AG10803 (cell line): ENCODE measurements at regions not wholly inside any gene's neighbourhood (a gene's known extent, or its start where the extent isn't known, plus 50 kb on each side); places are given as distances from the start of the nearest gene placed in this dataset.

Source experiments
- DNase-seq: peaks from one replicate; pipeline ENCODE4 v3.0.0; 2010; ENCODE audit warnings: low read depth
- H3K4me3 ChIP-seq: 2 replicates; pipeline ENCODE4 v1.5.1; 2011; ENCODE audit warnings: mild to moderate bottlenecking, low read length, control low read depth
- CTCF ChIP-seq: conservative IDR thresholded peaks from 2 replicates; pipeline ENCODE4 v1.5.1; 2011; ENCODE audit warnings: mild to moderate bottlenecking, low read length, control low read depth, inconsistent platforms

DNA sequence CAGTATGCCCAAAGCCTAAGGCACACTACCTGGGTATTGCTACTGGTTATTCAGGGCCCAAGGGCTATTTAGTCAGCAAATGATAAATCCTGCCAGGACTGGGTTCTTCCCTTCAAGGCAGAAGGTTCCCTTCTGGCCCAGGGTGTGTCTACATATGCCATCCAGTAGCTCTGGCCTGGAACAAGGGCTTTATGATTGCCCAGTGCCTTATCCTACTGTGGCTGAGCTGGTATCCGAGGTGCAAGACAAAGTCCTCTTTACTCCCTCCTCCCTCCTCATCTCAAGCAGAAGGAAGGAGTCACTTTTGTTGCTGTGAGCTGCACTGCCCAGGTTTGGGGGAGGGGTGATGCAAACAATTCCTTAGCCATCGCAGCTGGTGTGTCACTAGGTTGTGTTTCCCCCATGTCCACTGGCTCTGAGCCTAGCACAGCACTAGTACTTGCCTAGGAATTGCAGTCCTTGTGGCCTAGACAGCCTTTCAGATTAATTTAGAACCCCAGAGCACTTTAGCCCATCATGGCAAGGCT is 221.8 kb upstream of the TGFBR2 start:
- H3K4me3 ChIP-seq = no peak overlapping the region
- no peak for DNase-seq
- TF ChIP-seq CTCF = no peak

DNA sequence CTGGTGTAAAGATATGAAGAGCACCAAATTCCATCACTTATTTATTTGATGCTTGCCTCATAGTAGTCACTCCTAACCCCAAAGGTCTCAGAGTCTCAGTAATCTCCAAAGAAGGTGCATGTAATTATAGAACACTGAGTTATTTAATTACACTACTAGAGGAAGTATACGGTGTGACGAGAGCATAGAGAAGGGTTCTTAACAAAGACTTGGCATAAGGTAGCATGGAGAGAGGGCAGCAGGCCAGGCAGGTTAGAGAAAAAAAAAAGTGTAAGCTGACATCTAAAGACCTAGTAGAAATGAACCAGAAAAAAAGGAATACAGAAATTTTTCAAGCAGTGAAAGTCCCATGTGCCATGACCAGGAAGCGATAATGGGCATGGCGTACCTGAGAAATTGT is 213.3 kb upstream of the TGFBR2 start:
- no peak overlapping the region for H3K4me3 ChIP-seq
- no peak for DNase-seq
- TF ChIP-seq CTCF = no peak

GRCh38 chr3:30397030-30397429 is 209.4 kb upstream of the TGFBR2 start:
- no peak for TF ChIP-seq CTCF
- H3K4me3 ChIP-seq = no peak overlapping the region
- no peak for DNase-seq

- DNase-seq = peak; percentile 34
- TF ChIP-seq CTCF = no peak
- no peak overlapping the region for H3K4me3 ChIP-seq
These were observed 206.8 kb upstream of the TGFBR2 start for GRCh38 chr3:30399394-30400181.

DNA sequence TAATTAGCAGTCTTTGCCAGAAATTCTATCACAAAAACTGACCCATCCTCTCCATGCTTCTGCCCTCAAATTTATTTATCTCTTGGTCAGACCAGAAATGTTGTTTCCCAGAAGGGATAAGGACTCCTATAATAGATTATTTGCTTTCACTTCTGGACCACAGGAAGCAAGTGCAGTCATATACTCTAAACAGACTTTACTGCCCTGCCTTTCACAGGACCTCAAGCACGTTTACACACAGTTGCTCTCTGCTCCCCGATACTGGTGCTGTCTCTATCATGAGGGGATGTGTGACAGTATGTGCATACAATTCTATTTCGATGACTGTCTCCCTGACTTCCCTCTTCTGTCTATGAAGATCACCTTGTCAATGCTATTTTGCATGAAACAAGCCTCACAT is 205.5 kb upstream of the TGFBR2 start:
- DNase-seq = no peak
- no peak for TF ChIP-seq CTCF
- no peak overlapping the region for H3K4me3 ChIP-seq

DNA sequence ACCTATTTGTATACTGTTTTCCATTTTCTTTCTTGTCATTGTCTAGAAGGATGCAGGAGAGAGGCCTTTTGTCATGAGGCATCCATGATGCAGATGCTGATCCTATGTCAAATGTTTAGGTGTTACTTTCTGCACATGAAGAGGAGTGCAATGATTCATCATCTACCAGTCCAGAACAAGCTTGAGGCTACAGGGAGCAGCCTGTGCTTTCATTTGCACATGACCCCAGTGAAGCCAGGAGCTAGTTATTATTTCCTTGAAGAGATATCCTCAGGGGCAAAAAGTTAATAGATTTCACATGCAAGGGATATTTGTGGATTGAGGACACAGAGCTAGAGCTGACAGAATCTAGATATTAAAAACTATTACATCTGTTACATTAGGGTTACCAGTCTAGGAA is 204.4 kb upstream of the TGFBR2 start:
- no peak for TF ChIP-seq CTCF
- DNase-seq = peak; percentile 45
- H3K4me3 ChIP-seq = no peak overlapping the region

- DNase-seq = no peak
- H3K4me3 ChIP-seq = no peak overlapping the region
These were observed 198.8 kb upstream of the TGFBR2 start for GRCh38 chr3:30407651-30408050.

More at GRCh38 chr3:30407651-30408050, 198.8 kb upstream of the TGFBR2 start:
- TF ChIP-seq CTCF = no peak
